ENCODE measurements at regions not wholly inside any gene's neighbourhood (a gene's known extent, or its start where the extent isn't known, plus 50 kb on each side); places are given as distances from the start of the nearest gene placed in this dataset.

DNA sequence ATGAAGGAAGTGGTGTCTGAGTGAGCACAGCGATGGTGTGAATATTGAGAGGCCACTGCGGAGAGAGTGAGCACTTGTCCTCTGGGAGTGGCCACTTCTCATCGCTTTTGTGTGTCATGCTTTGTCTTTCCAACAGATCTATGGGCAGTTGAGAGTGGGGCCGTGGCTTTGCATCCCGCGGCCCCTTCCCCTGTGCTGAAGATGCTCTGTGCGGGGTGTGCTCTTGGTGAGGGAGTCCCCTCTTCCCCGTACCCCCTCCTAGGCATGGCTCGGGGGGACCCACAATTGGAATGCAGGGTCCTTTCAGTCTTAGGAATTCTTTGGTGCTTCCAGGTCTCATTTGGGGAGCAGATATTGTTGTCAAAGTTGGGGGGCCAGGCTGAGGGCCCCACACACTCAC is 197.3 kb upstream of the WSCD1 start:
- TF ChIP-seq, protein P1, sequence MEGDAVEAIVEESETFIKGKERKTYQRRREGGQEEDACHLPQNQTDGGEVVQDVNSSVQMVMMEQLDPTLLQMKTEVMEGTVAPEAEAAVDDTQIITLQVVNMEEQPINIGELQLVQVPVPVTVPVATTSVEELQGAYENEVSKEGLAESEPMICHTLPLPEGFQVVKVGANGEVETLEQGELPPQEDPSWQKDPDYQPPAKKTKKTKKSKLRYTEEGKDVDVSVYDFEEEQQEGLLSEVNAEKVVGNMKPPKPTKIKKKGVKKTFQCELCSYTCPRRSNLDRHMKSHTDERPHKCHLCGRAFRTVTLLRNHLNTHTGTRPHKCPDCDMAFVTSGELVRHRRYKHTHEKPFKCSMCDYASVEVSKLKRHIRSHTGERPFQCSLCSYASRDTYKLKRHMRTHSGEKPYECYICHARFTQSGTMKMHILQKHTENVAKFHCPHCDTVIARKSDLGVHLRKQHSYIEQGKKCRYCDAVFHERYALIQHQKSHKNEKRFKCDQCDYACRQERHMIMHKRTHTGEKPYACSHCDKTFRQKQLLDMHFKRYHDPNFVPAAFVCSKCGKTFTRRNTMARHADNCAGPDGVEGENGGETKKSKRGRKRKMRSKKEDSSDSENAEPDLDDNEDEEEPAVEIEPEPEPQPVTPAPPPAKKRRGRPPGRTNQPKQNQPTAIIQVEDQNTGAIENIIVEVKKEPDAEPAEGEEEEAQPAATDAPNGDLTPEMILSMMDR (conservative IDR thresholded peaks at IDR 0.05) = no peak
- peaks cover 0 to 1% (median 0%) of the 10 kb centered on the region in 3 experiments; a peak in 1 of 7 replicates for H3K36me3 Mint-ChIP-seq (ENCODE audit: insufficient read depth in 1 of 3, low read depth in 3 of 3)
- no peak overlapping the region for H3K4ac ChIP-seq (ENCODE audit: low read depth, low read length)

More for the DNA sequence above, 197.3 kb upstream of the WSCD1 start:
- Histone ChIP-seq H2BK15ac (ENCODE audit: low read depth, low read length) (no peak overlapping the region), H4K91ac (ENCODE audit: insufficient read length, low read depth, low read length) (no peak overlapping the region), H2AFZ (ENCODE audit: low read length) (no peak overlapping the region), H3K56ac (ENCODE audit: insufficient read length, low read depth, low read length) (no peak overlapping the region), H4K8ac (replicated peaks; ENCODE audit: insufficient read length, low read depth, low read length) (no peak overlapping the region), H3K14ac (ENCODE audit: insufficient read depth, low read length) (no peak overlapping the region), H3K27me3 (ENCODE audit: insufficient read depth, low read length) (no peaks in the 10 kb centered on the region), H3K23ac (ENCODE audit: insufficient read length, low read depth, low read length) (no peak overlapping the region), H3K79me2 (ENCODE audit: insufficient read depth, low read length) (no peaks in the 10 kb centered on the region), H2AK5ac (ENCODE audit: insufficient read length, low read length) (no peak overlapping the region), H2BK12ac (ENCODE audit: insufficient read length, low read depth, low read length) (no peak overlapping the region), H2BK5ac (ENCODE audit: insufficient read length, low read length) (no peak overlapping the region), H3K4me1 (ENCODE audit: insufficient read depth, low read length) (no peaks in the 10 kb centered on the region), H2BK120ac (ENCODE audit: low read depth, low read length, poor library complexity, severe bottlenecking) (no peak overlapping the region), H4K20me1 (ENCODE audit: control insufficient read depth, insufficient read depth, insufficient read length) (no peaks in the 10 kb centered on the region), H4K5ac (ENCODE audit: insufficient read length, low read depth, low read length) (no peak overlapping the region), H3K27ac (ENCODE audit: insufficient read length, low read depth, low read length) (no peak overlapping the region), H2BK20ac (ENCODE audit: low read depth, low read length, poor library complexity, severe bottlenecking) (no peak overlapping the region), H3K4me2 (ENCODE audit: insufficient read depth, insufficient read length, low read length) (no peak overlapping the region), H3K18ac (ENCODE audit: insufficient read length, low read depth, low read length) (no peak overlapping the region), H3T11ph (ENCODE audit: low read length) (no peak overlapping the region), H3K79me1 (ENCODE audit: insufficient read depth, low read depth, low read length, poor library complexity, severe bottlenecking) (no peaks in the 10 kb centered on the region), H3K9me3 (ENCODE audit: control insufficient read depth, low read depth, low read length) (no peaks in the 10 kb centered on the region), H3K23me2 (ENCODE audit: insufficient read length, low read depth, low read length, poor library complexity, severe bottlenecking) (no peaks in the 10 kb centered on the region), H3K9ac (ENCODE audit: extremely low read depth, insufficient read length, low read length) (no peak overlapping the region)
- Mint-ChIP-seq H3K9me3 (no peaks in the 10 kb centered on the region), H3K4me1 (no peaks in the 10 kb centered on the region; a peak in 1 of 4 replicates), H3K27ac (peak overlapping the region in 1 of 3 experiments; percentile 18; a peak in 1 of 7 replicates), H3K27me3 (ENCODE audit: low read depth) (peaks cover 4% of the 10 kb centered on the region), H3K4me3 (no peak overlapping the region; a peak in 1 of 5 replicates)
- no CpG with 5 or more reads among the region's 9 CpGs for WGBS (ENCODE audit: extremely low coverage, insufficient read length, low lambda C conversion rate)
- DNase-seq = peak; percentile 14
